Breast epithelium (tissue), 3 donors: ENCODE measurements at regions not wholly inside any gene's neighbourhood (a gene's known extent, or its start where the extent isn't known, plus 50 kb on each side); places are given as distances from the start of the nearest gene placed in this dataset.

Experiments used
- CTCF ChIP-seq, 3 donors: fragments of 450-650 bp; IDR thresholded peaks; one replicate each; pipeline ENCODE4 v1.5.1; 2016 to 2017; ENCODE audit warnings: antibody characterized with exemption in 3 of 3, mild to moderate bottlenecking in 3 of 3, moderate library complexity in 3 of 3
- POLR2A ChIP-seq: fragments of 450-650 bp; IDR thresholded peaks from one replicate; pipeline ENCODE4 v1.6.1; 2016; ENCODE audit warnings: antibody characterized with exemption, mild to moderate bottlenecking, moderate library complexity
- POLR2AphosphoS5 ChIP-seq, 3 donors: sonication (generic); formaldehyde crosslinking; IDR thresholded peaks; one replicate each; pipeline ENCODE4 v1.6.1; 2017; ENCODE audit warnings: antibody characterized with exemption in 3 of 3

- TF ChIP-seq CTCF (IDR thresholded peaks at IDR 0.05) = no peak
- no peak for TF ChIP-seq POLR2AphosphoS5 (IDR thresholded peaks at IDR 0.05)
- TF ChIP-seq POLR2A = no peak
Measured at GRCh38 chr3:87973906-87974305, 84.9 kb downstream of the CGGBP1 start.
